ENCODE measurements at regions not wholly inside any gene's neighbourhood (a gene's known extent, or its start where the extent isn't known, plus 50 kb on each side); places are given as distances from the start of the nearest gene placed in this dataset.
A peak's percentile ranks its signal among the peaks of the same experiment; 100 is the strongest.

- no peak overlapping the region for H3K4me3 ChIP-seq
- WGBS (ENCODE audit: low lambda C conversion rate, missing lambda C conversion rate) = 34% methylated on average over 4 of the region's 4 CpGs
- no peaks in the 10 kb centered on the region for H4K20me1 ChIP-seq (ENCODE audit: insufficient read depth, poor library complexity, severe bottlenecking)
- peaks cover 5% of the 10 kb centered on the region for H3K4me1 ChIP-seq (ENCODE audit: insufficient read depth)
- no peaks in the 10 kb centered on the region for H3K9me3 ChIP-seq (ENCODE audit: low read depth)
- H3K79me2 ChIP-seq = no peaks in the 10 kb centered on the region
- H2AFZ ChIP-seq = no peak overlapping the region
- no peak overlapping the region for H3K4me2 ChIP-seq
- DNase-seq (ENCODE audit: low spot score) = peak; percentile 81
- H3K27ac ChIP-seq = peak overlapping the region; percentile 54
- H3K36me3 ChIP-seq (replicated peaks; ENCODE audit: insufficient read depth, low read depth) = no peaks in the 10 kb centered on the region
- no peak for TF ChIP-seq EZH2phosphoT487 (IDR thresholded peaks at IDR 0.05; ENCODE audit: low read depth, severe bottlenecking, unreplicated experiment)
- TF ChIP-seq CTCF (IDR thresholded peaks at IDR 0.05; ENCODE audit: poor library complexity) = no peak
- TF ChIP-seq EZH2 (IDR thresholded peaks at IDR 0.05; ENCODE audit: borderline replicate concordance) = no peak
- H3K27me3 ChIP-seq = no peaks in the 10 kb centered on the region
- H3K9me2 ChIP-seq (replicated peaks; ENCODE audit: insufficient read depth) = no peaks in the 10 kb centered on the region
Measured at GRCh38 chr18:8890957-8891464, 185.7 kb downstream of the MTCL1 start.

GRCh38 chr18:8893221-8893620 is 187.9 kb downstream of the MTCL1 start:
- no peak overlapping the region for H3K27ac ChIP-seq
- no peak overlapping the region for H2AFZ ChIP-seq
- no peaks in the 10 kb centered on the region for H3K79me2 ChIP-seq
- 98% methylated on average over 2 of the region's 2 CpGs for WGBS (ENCODE audit: low lambda C conversion rate, missing lambda C conversion rate)
- DNase-seq (ENCODE audit: low spot score) = no peak
- TF ChIP-seq CTCF (IDR thresholded peaks at IDR 0.05; ENCODE audit: poor library complexity) = no peak
- no peaks in the 10 kb centered on the region for H3K9me3 ChIP-seq (ENCODE audit: low read depth)
- H3K4me1 ChIP-seq (ENCODE audit: insufficient read depth) = peaks cover 5% of the 10 kb centered on the region
- no peak overlapping the region for H3K4me2 ChIP-seq
- H3K36me3 ChIP-seq (replicated peaks; ENCODE audit: insufficient read depth, low read depth) = no peaks in the 10 kb centered on the region
- H3K9me2 ChIP-seq (replicated peaks; ENCODE audit: insufficient read depth) = no peaks in the 10 kb centered on the region
- no peak overlapping the region for H3K4me3 ChIP-seq
- H4K20me1 ChIP-seq (ENCODE audit: insufficient read depth, poor library complexity, severe bottlenecking) = no peaks in the 10 kb centered on the region
- no peaks in the 10 kb centered on the region for H3K27me3 ChIP-seq

- Histone ChIP-seq H3K27me3 (no peaks in the 10 kb centered on the region), H3K27ac (no peak overlapping the region), H3K4me1 (ENCODE audit: insufficient read depth) (peaks cover 5% of the 10 kb centered on the region), H2AFZ (no peak overlapping the region), H3K79me2 (no peaks in the 10 kb centered on the region), H3K9me2 (replicated peaks; ENCODE audit: insufficient read depth) (no peaks in the 10 kb centered on the region), H3K4me3 (no peak overlapping the region), H3K9me3 (ENCODE audit: low read depth) (no peaks in the 10 kb centered on the region), H3K4me2 (no peak overlapping the region), H4K20me1 (ENCODE audit: insufficient read depth, poor library complexity, severe bottlenecking) (no peaks in the 10 kb centered on the region), H3K36me3 (replicated peaks; ENCODE audit: insufficient read depth, low read depth) (no peaks in the 10 kb centered on the region)
- no peak for TF ChIP-seq EZH2 (IDR thresholded peaks at IDR 0.05; ENCODE audit: borderline replicate concordance)
- no peak for TF ChIP-seq EZH2phosphoT487 (IDR thresholded peaks at IDR 0.05; ENCODE audit: low read depth, severe bottlenecking, unreplicated experiment)
- no peak for TF ChIP-seq CTCF (IDR thresholded peaks at IDR 0.05; ENCODE audit: poor library complexity)
- WGBS (ENCODE audit: low lambda C conversion rate, missing lambda C conversion rate) = 86% methylated on average over 2 of the region's 2 CpGs
- DNase-seq (ENCODE audit: low spot score) = no peak
Measured at GRCh38 chr18:8893628-8894231, 188.4 kb downstream of the MTCL1 start.

Data from hepatocyte (in vitro differentiated cells).